ENCODE measurements at regions not wholly inside any gene's neighbourhood (a gene's known extent, or its start where the extent isn't known, plus 50 kb on each side); places are given as distances from the start of the nearest gene placed in this dataset.

DNA sequence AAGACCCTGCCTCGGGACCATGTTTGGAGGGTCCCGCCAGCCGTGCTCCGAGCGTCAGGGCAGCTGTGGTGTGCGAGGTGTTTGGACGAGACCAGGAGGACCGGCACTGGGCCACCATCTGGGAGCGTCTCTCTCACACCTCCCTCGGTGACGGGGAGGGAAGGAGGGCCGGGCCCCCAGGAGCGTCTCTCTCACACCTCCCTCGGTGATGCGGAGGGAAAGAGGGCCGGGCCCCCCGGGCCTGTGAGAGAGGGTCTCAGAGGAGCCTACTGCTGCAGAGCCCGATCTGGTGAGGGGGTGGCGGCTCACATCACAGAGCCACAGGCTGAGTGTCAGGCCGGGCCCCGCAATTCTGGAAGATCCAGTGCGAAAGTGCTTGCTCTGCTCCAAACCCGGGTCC, 65.8 kb upstream of the CFAP46 start:
- TF ChIP-seq EZH2 (IDR thresholded peaks at IDR 0.05) (no peak), POLR2AphosphoS5 (IDR thresholded peaks at IDR 0.05; ENCODE audit: borderline replicate concordance, low read depth, low read length) (no peak), FOXP2 (optimal IDR thresholded peaks at IDR 0.05; ENCODE audit: control extremely low read depth, extremely low read length, insufficient read depth) (no peak)

Measured in SK-N-MC (cell line).